ENCODE measurements at regions not wholly inside any gene's neighbourhood (a gene's known extent, or its start where the extent isn't known, plus 50 kb on each side); places are given as distances from the start of the nearest gene placed in this dataset.

GRCh38 chr9:23611869-23612268 is 214.2 kb downstream of the ELAVL2 start:
- Histone ChIP-seq H3F3A (ENCODE audit: insufficient read depth, low read length, poor library complexity, severe bottlenecking) (no peaks in the 10 kb centered on the region), H3K9me2 (ENCODE audit: insufficient read depth, low read length) (no peaks in the 10 kb centered on the region), H3K4me2 (ENCODE audit: low read length) (no peak overlapping the region), H3K9ac (ENCODE audit: low read length) (no peak overlapping the region), H3K27ac (ENCODE audit: low read length) (no peak overlapping the region), H3K27me3 (ENCODE audit: insufficient read depth, low read depth, low read length) (no peaks in the 10 kb centered on the region), H3K4me3 (ENCODE audit: low read length) (no peak overlapping the region), H4K20me1 (ENCODE audit: insufficient read depth) (no peaks in the 10 kb centered on the region), H3K36me3 (ENCODE audit: insufficient read depth, low read length) (peaks cover 8% of the 10 kb centered on the region), H3K79me2 (replicated peaks; ENCODE audit: insufficient read depth, low read length) (no peaks in the 10 kb centered on the region), H3K9me3 (ENCODE audit: low read length) (no peaks in the 10 kb centered on the region), H2AFZ (ENCODE audit: low read depth, low read length) (no peak overlapping the region)
- TF ChIP-seq CTCF (IDR thresholded peaks at IDR 0.05; ENCODE audit: poor library complexity, severe bottlenecking) (no peak), TAF1 (IDR thresholded peaks at IDR 0.05; ENCODE audit: low read depth) (no peak), RAD21 (conservative IDR thresholded peaks at IDR 0.05) (no peak)

- no peak overlapping the region for H3K9ac ChIP-seq (ENCODE audit: low read length)
- H2AFZ ChIP-seq (ENCODE audit: low read depth, low read length), result no peak overlapping the region
- no peak overlapping the region for H3K4me2 ChIP-seq (ENCODE audit: low read length)
- no peaks in the 10 kb centered on the region for H3K9me3 ChIP-seq (ENCODE audit: low read length)
- no peak overlapping the region for H3K4me3 ChIP-seq (ENCODE audit: low read length)
- peaks cover 5% of the 10 kb centered on the region for H3K36me3 ChIP-seq (ENCODE audit: insufficient read depth, low read length)
- H3K9me2 ChIP-seq (ENCODE audit: insufficient read depth, low read length), result no peaks in the 10 kb centered on the region
- no peaks in the 10 kb centered on the region for H3F3A ChIP-seq (ENCODE audit: insufficient read depth, low read length, poor library complexity, severe bottlenecking)
- TF ChIP-seq RAD21 (conservative IDR thresholded peaks at IDR 0.05), result no peak
- TF ChIP-seq REST (IDR thresholded peaks at IDR 0.05; ENCODE audit: borderline replicate concordance), result no peak
- TF ChIP-seq SMC3 (conservative IDR thresholded peaks at IDR 0.05; ENCODE audit: poor library complexity), result no peak
- no peak for TF ChIP-seq TAF1 (IDR thresholded peaks at IDR 0.05; ENCODE audit: low read depth)
- TF ChIP-seq EP300 (conservative IDR thresholded peaks at IDR 0.05; ENCODE audit: poor library complexity, severe bottlenecking), result no peak
- H3K79me2 ChIP-seq (replicated peaks; ENCODE audit: insufficient read depth, low read length), result no peaks in the 10 kb centered on the region
- no peaks in the 10 kb centered on the region for H3K27me3 ChIP-seq (ENCODE audit: insufficient read depth, low read depth, low read length)
- H3K27ac ChIP-seq (ENCODE audit: low read length), result no peak overlapping the region
- H4K20me1 ChIP-seq (ENCODE audit: insufficient read depth), result no peaks in the 10 kb centered on the region
Measured at GRCh38 chr9:23615569-23615968, 210.5 kb downstream of the ELAVL2 start.

- no peak overlapping the region for H2AFZ ChIP-seq (ENCODE audit: low read depth, low read length)
- no peak overlapping the region for H3K4me3 ChIP-seq (ENCODE audit: low read length)
- H3K9me3 ChIP-seq (ENCODE audit: low read length), result no peaks in the 10 kb centered on the region
- TF ChIP-seq EZH2 (IDR thresholded peaks at IDR 0.05; ENCODE audit: borderline replicate concordance, insufficient read depth, low read length, poor library complexity, severe bottlenecking), result no peak
- no peak for TF ChIP-seq MXI1 (conservative IDR thresholded peaks at IDR 0.05; ENCODE audit: poor library complexity, severe bottlenecking)
- TF ChIP-seq REST (IDR thresholded peaks at IDR 0.05; ENCODE audit: borderline replicate concordance), result no peak
- TF ChIP-seq POLR2AphosphoS5 (IDR thresholded peaks at IDR 0.05), result no peak
- TF ChIP-seq CTCF (IDR thresholded peaks at IDR 0.05; ENCODE audit: poor library complexity, severe bottlenecking), result no peak
- no peak for TF ChIP-seq TAF1 (IDR thresholded peaks at IDR 0.05; ENCODE audit: low read depth)
- TF ChIP-seq EP300 (conservative IDR thresholded peaks at IDR 0.05; ENCODE audit: poor library complexity, severe bottlenecking), result no peak
- TF ChIP-seq RAD21 (conservative IDR thresholded peaks at IDR 0.05), result no peak
- no peaks in the 10 kb centered on the region for H3K27me3 ChIP-seq (ENCODE audit: insufficient read depth, low read depth, low read length)
- H3K4me2 ChIP-seq (ENCODE audit: low read length), result no peak overlapping the region
- no peaks in the 10 kb centered on the region for H3F3A ChIP-seq (ENCODE audit: insufficient read depth, low read length, poor library complexity, severe bottlenecking)
- no peaks in the 10 kb centered on the region for H3K79me2 ChIP-seq (replicated peaks; ENCODE audit: insufficient read depth, low read length)
- H3K27ac ChIP-seq (ENCODE audit: low read length), result no peak overlapping the region
- H4K20me1 ChIP-seq (ENCODE audit: insufficient read depth), result no peaks in the 10 kb centered on the region
- no peaks in the 10 kb centered on the region for H3K9me2 ChIP-seq (ENCODE audit: insufficient read depth, low read length)
- H3K9ac ChIP-seq (ENCODE audit: low read length), result no peak overlapping the region
- no peaks in the 10 kb centered on the region for H3K36me3 ChIP-seq (ENCODE audit: insufficient read depth, low read length)
Measured at GRCh38 chr9:23621188-23621587, 204.9 kb downstream of the ELAVL2 start.
